H9 (cell line): ENCODE measurements at regions not wholly inside any gene's neighbourhood (a gene's known extent, or its start where the extent isn't known, plus 50 kb on each side); places are given as distances from the start of the nearest gene placed in this dataset.

Experiments used
- DNase-seq: peaks from one replicate; pipeline ENCODE4 v3.0.0-alpha.2; 2017
- H2AFZ ChIP-seq: one replicate; pipeline ENCODE4 v1.6.1; 2013; ENCODE audit warnings: mild to moderate bottlenecking, low read length, control low read depth, moderate library complexity
- H2AK5ac ChIP-seq: 2 replicates; pipeline ENCODE4 v1.6.1; 2013; ENCODE audit warnings: low read length, control low read depth, mixed read lengths; ENCODE audit not compliant: insufficient read length
- H2BK120ac ChIP-seq: one replicate; pipeline ENCODE4 v1.6.1; 2013; ENCODE audit warnings: low read depth, mild to moderate bottlenecking, low read length, control low read depth, inconsistent platforms; ENCODE audit not compliant: poor library complexity, severe bottlenecking
- H2BK12ac ChIP-seq: 2 replicates; pipeline ENCODE4 v1.6.1; 2013; ENCODE audit warnings: low read length, control low read depth, mixed read lengths, low read depth; ENCODE audit not compliant: insufficient read length
- H2BK15ac ChIP-seq: 2 replicates; pipeline ENCODE4 v1.6.1; 2013; ENCODE audit warnings: low read depth, low read length, control low read depth
- H2BK20ac ChIP-seq: one replicate; pipeline ENCODE4 v1.6.1; 2013; ENCODE audit warnings: low read depth, mild to moderate bottlenecking, low read length, control low read depth, inconsistent platforms; ENCODE audit not compliant: poor library complexity, severe bottlenecking
- H2BK5ac ChIP-seq: 2 replicates; pipeline ENCODE4 v1.6.1; 2013; ENCODE audit warnings: low read length, control low read depth, mixed read lengths; ENCODE audit not compliant: insufficient read length
- H3K14ac ChIP-seq: 2 replicates; pipeline ENCODE4 v1.6.1; 2013; ENCODE audit warnings: low read length, control low read depth; ENCODE audit not compliant: insufficient read depth
- H3K18ac ChIP-seq: 2 replicates; pipeline ENCODE4 v1.6.1; 2013; ENCODE audit warnings: low read depth, mild to moderate bottlenecking, mixed read lengths, low read length, control low read depth; ENCODE audit not compliant: insufficient read length
- H3K23ac ChIP-seq: 2 replicates; pipeline ENCODE4 v1.6.1; 2013; ENCODE audit warnings: low read length, control low read depth, mixed read lengths, low read depth; ENCODE audit not compliant: insufficient read length
- H3K23me2 ChIP-seq: 2 replicates; pipeline ENCODE4 v1.6.1; 2013; ENCODE audit warnings: low read depth, mild to moderate bottlenecking, mixed read lengths, low read length, control low read depth; ENCODE audit not compliant: insufficient read length, poor library complexity, severe bottlenecking
- H3K27ac ChIP-seq: 2 replicates; pipeline ENCODE4 v1.5.1; 2013; ENCODE audit warnings: low read length, control low read depth, mixed read lengths, low read depth; ENCODE audit not compliant: insufficient read length
- H3K27me3 ChIP-seq: 2 replicates; pipeline ENCODE4 v1.6.1; 2013; ENCODE audit warnings: low read length, control low read depth, inconsistent platforms; ENCODE audit not compliant: insufficient read depth
- H3K4ac ChIP-seq: 2 replicates; pipeline ENCODE4 v1.6.1; 2013; ENCODE audit warnings: low read depth, mild to moderate bottlenecking, control low read depth, inconsistent platforms, low read length, moderate library complexity
- H3K4me1 ChIP-seq: 2 replicates; pipeline ENCODE4 v1.6.1; 2013; ENCODE audit warnings: low read length, control low read depth, inconsistent platforms; ENCODE audit not compliant: insufficient read depth
- H3K4me2 ChIP-seq: 2 replicates; pipeline ENCODE4 v1.6.1; 2013; ENCODE audit warnings: low read length, control low read depth, mixed read lengths; ENCODE audit not compliant: insufficient read length, insufficient read depth
- H3K56ac ChIP-seq: 2 replicates; pipeline ENCODE4 v1.6.1; 2013; ENCODE audit warnings: low read depth, mild to moderate bottlenecking, mixed read lengths, low read length, control low read depth; ENCODE audit not compliant: insufficient read length
- H3K79me1 ChIP-seq: 2 replicates; pipeline ENCODE4 v1.6.1; 2013; ENCODE audit warnings: low read depth, mild to moderate bottlenecking, moderate library complexity, low read length, control low read depth, inconsistent platforms; ENCODE audit not compliant: insufficient read depth, poor library complexity, severe bottlenecking
- H3K79me2 ChIP-seq: 2 replicates; pipeline ENCODE4 v1.6.1; 2013; ENCODE audit warnings: low read length, control low read depth, inconsistent platforms; ENCODE audit not compliant: insufficient read depth
- H3K9ac ChIP-seq: 2 replicates; pipeline ENCODE4 v1.6.1; 2013; ENCODE audit warnings: low read length, control low read depth, mixed read lengths; ENCODE audit not compliant: insufficient read length; ENCODE audit errors: extremely low read depth
- H3K9me3 ChIP-seq: one replicate; pipeline ENCODE4 v1.6.1; 2013; ENCODE audit warnings: low read depth, low read length, inconsistent platforms; ENCODE audit not compliant: control insufficient read depth
- H3T11ph ChIP-seq: one replicate; pipeline ENCODE4 v1.6.1; 2013; ENCODE audit warnings: mild to moderate bottlenecking, low read length, control low read depth, inconsistent platforms
- H4K20me1 ChIP-seq: one replicate; pipeline ENCODE4 v1.6.1; 2013; ENCODE audit not compliant: control insufficient read depth, insufficient read length, insufficient read depth
- H4K5ac ChIP-seq: 2 replicates; pipeline ENCODE4 v1.6.1; 2013; ENCODE audit warnings: low read depth, mild to moderate bottlenecking, mixed read lengths, low read length, control low read depth; ENCODE audit not compliant: insufficient read length
- H4K8ac ChIP-seq: replicated peaks from 2 replicates; pipeline ENCODE4 v1.6.1; 2013; ENCODE audit warnings: low read length, control low read depth, mixed read lengths, low read depth; ENCODE audit not compliant: insufficient read length
- H4K91ac ChIP-seq: 2 replicates; pipeline ENCODE4 v1.6.1; 2013; ENCODE audit warnings: low read depth, mild to moderate bottlenecking, moderate library complexity, mixed read lengths, low read length, control low read depth; ENCODE audit not compliant: insufficient read length
- H3K27ac Mint-ChIP-seq, 3 experiments: 2 replicates in 2 of 3; 3 replicates in 1 of 3; pipeline ENCODE4 v1.8.0; 2020 to 2021; ENCODE audit warnings: mixed read lengths in 3 of 3, mild to moderate bottlenecking in 1 of 3, moderate library complexity in 1 of 3
- H3K27me3 Mint-ChIP-seq: 2 replicates; pipeline ENCODE4 v1.8.0; 2021; ENCODE audit warnings: low read depth, mild to moderate bottlenecking, moderate library complexity, mixed read lengths
- H3K36me3 Mint-ChIP-seq, 3 experiments: 2 replicates in 2 of 3; 3 replicates in 1 of 3; pipeline ENCODE4 v1.8.0; 2020 to 2021; ENCODE audit warnings: low read depth in 3 of 3, mixed read lengths in 3 of 3; ENCODE audit not compliant: insufficient read depth in 1 of 3
- H3K4me1 Mint-ChIP-seq, 2 experiments: 2 replicates each; pipeline ENCODE4 v1.8.0; 2020; ENCODE audit warnings: mixed read lengths in 2 of 2
- H3K4me3 Mint-ChIP-seq, 2 experiments: 2 replicates in 1 of 2; 3 replicates in 1 of 2; pipeline ENCODE4 v1.8.0; 2020 to 2021; ENCODE audit warnings: mild to moderate bottlenecking in 2 of 2, mixed read lengths in 2 of 2, moderate library complexity in 1 of 2
- H3K9me3 Mint-ChIP-seq, 2 experiments: 2 replicates in 1 of 2; 3 replicates in 1 of 2; pipeline ENCODE4 v1.8.0; 2020; ENCODE audit warnings: mild to moderate bottlenecking in 2 of 2, mixed read lengths in 2 of 2, moderate library complexity in 1 of 2
- WGBS: extraction: QIAGEN DNeasy Blood & Tissue Kit; methylation state at CpG from one replicate; pipeline ENCODE4 v1.1.7; 2013; ENCODE audit warnings: missing lambda C conversion rate, low lambda C conversion rate, mixed read lengths; ENCODE audit not compliant: insufficient read length; ENCODE audit errors: extremely low coverage; 5-methylcytosine and 5-hydroxymethylcytosine counted together
- TF ChIP-seq, protein P1 (sequence below): fragments of 200-600 bp; sonication (generic); conservative IDR thresholded peaks from 3 replicates; pipeline ENCODE4 v1.8.0; 2021; ENCODE audit warnings: antibody characterized with exemption, mild to moderate bottlenecking

GRCh38 chr7:125530553-125530952, 600.9 kb upstream of the POT1 start:
- Mint-ChIP-seq H3K4me3 (no peak overlapping the region), H3K27ac (no peak overlapping the region), H3K27me3 (no peaks in the 10 kb centered on the region), H3K4me1 (no peaks in the 10 kb centered on the region), H3K36me3 (no peaks in the 10 kb centered on the region), H3K9me3 (no peaks in the 10 kb centered on the region)
- H3K23me2 ChIP-seq, result no peaks in the 10 kb centered on the region
- no peaks in the 10 kb centered on the region for H4K20me1 ChIP-seq
- H2BK12ac ChIP-seq, result no peak overlapping the region
- H3K56ac ChIP-seq, result no peak overlapping the region
- no peak overlapping the region for H3K14ac ChIP-seq
- H2AFZ ChIP-seq, result no peak overlapping the region
- no peaks in the 10 kb centered on the region for H3K4me1 ChIP-seq
- no peak overlapping the region for H3K23ac ChIP-seq
- TF ChIP-seq, protein P1, sequence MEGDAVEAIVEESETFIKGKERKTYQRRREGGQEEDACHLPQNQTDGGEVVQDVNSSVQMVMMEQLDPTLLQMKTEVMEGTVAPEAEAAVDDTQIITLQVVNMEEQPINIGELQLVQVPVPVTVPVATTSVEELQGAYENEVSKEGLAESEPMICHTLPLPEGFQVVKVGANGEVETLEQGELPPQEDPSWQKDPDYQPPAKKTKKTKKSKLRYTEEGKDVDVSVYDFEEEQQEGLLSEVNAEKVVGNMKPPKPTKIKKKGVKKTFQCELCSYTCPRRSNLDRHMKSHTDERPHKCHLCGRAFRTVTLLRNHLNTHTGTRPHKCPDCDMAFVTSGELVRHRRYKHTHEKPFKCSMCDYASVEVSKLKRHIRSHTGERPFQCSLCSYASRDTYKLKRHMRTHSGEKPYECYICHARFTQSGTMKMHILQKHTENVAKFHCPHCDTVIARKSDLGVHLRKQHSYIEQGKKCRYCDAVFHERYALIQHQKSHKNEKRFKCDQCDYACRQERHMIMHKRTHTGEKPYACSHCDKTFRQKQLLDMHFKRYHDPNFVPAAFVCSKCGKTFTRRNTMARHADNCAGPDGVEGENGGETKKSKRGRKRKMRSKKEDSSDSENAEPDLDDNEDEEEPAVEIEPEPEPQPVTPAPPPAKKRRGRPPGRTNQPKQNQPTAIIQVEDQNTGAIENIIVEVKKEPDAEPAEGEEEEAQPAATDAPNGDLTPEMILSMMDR, result no peak
- H2AK5ac ChIP-seq, result no peak overlapping the region
- no peak overlapping the region for H3T11ph ChIP-seq
- no peak overlapping the region for H3K9ac ChIP-seq
- H4K91ac ChIP-seq, result no peak overlapping the region
- H4K8ac ChIP-seq, result no peak overlapping the region
- no peak overlapping the region for H2BK120ac ChIP-seq
- H3K4ac ChIP-seq, result no peak overlapping the region
- H3K4me2 ChIP-seq, result no peak overlapping the region
- H2BK20ac ChIP-seq, result no peak overlapping the region
- H4K5ac ChIP-seq, result no peak overlapping the region
- H3K27me3 ChIP-seq, result no peaks in the 10 kb centered on the region
- H3K27ac ChIP-seq, result no peak overlapping the region
- no peak overlapping the region for H2BK15ac ChIP-seq
- DNase-seq, result no peak
- WGBS, result no CpG with 5 or more reads among the region's 1 CpG
- H3K79me2 ChIP-seq, result no peaks in the 10 kb centered on the region
- H2BK5ac ChIP-seq, result no peak overlapping the region
- H3K9me3 ChIP-seq, result no peaks in the 10 kb centered on the region
- H3K79me1 ChIP-seq, result no peaks in the 10 kb centered on the region
- no peak overlapping the region for H3K18ac ChIP-seq
